WI38 (cell line): ENCODE measurements at regions not wholly inside any gene's neighbourhood (a gene's known extent, or its start where the extent isn't known, plus 50 kb on each side); places are given as distances from the start of the nearest gene placed in this dataset.

ENCODE experiments used
- H3K4me3 ChIP-seq: 2 replicates; pipeline ENCODE4 v1.5.1; 2011; ENCODE audit warnings: low read depth, mild to moderate bottlenecking, control low read depth, low read length
- CTCF ChIP-seq: IDR thresholded peaks from 2 replicates; pipeline ENCODE4 v1.5.1; 2012; ENCODE audit warnings: low read depth, mild to moderate bottlenecking, control low read depth, low read length

DNA sequence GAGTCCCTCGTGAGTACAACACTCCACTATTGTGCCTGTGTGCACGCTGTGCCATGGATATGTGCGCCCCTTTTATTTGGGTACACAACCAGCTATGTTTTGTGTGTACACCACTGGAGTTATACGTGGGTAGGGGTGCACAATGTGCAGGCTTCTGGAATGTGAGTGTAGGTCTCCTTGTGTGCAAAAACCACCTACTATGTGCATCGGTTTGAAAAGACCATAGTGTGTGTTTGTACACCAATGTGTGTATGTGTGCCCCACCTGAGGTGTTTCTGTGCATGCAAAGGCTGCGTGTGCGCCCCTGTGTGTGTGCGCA is 86.4 kb upstream of the ALDH1L1 start:
- H3K4me3 ChIP-seq: no peak overlapping the region
- no peak for TF ChIP-seq CTCF

GRCh38 chr3:126266291-126266840 is 86.0 kb upstream of the ALDH1L1 start:
- TF ChIP-seq CTCF: no peak
- no peak overlapping the region for H3K4me3 ChIP-seq

DNA sequence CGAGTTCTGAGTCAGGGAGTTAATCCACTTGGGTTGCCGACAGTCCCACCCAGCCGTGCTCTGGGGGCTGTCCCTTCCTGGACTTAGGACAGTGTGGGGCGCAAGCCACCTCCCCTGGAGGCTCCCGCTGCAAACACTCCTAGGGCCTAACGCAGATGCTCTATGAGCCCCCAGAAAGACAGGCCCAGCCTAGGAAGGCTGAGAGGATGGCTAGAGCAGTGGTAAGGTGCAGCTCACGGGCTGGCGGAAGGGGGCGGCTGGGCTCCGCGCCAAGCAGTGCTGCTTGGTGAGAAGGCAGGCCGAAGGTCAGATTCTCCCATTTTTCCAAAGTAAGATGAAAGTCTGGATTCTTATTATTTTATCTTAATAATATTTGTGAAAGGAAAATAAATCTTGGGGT is 84.6 kb upstream of the ALDH1L1 start:
- no peak overlapping the region for H3K4me3 ChIP-seq
- TF ChIP-seq CTCF: no peak

- no peak overlapping the region for H3K4me3 ChIP-seq
- TF ChIP-seq CTCF: no peak
Observed at GRCh38 chr3:126264381-126264780, 84.0 kb upstream of the ALDH1L1 start.

GRCh38 chr3:126263971-126264370 is 83.6 kb upstream of the ALDH1L1 start:
- H3K4me3 ChIP-seq: no peak overlapping the region
- no peak for TF ChIP-seq CTCF

GRCh38 chr3:126263539-126263938 is 83.2 kb upstream of the ALDH1L1 start:
- TF ChIP-seq CTCF: no peak
- H3K4me3 ChIP-seq: no peak overlapping the region

GRCh38 chr3:126262227-126262626 is 81.8 kb upstream of the ALDH1L1 start:
- TF ChIP-seq CTCF: no peak
- no peak overlapping the region for H3K4me3 ChIP-seq
